GM10248 (cell line): ENCODE measurements at regions not wholly inside any gene's neighbourhood (a gene's known extent, or its start where the extent isn't known, plus 50 kb on each side); places are given as distances from the start of the nearest gene placed in this dataset.
"Not testable (repeated sequence)": the region's sequence is repeated elsewhere in the genome, so short reads cannot be mapped to it uniquely, and the experiment has no call there.

Source experiments
- CTCF ChIA-PET: fragments of 300-600 bp; sonication (Branson Sonifier 250); formaldehyde crosslinking; extraction: SDS; loops from one replicate; lab custom pipeline; 2021; ENCODE audit warnings: antibody characterized with exemption; lab: Yijun Ruan, JAX
- POLR2A ChIA-PET: fragments of 350-650 bp; sonication (Branson Sonifier 250); formaldehyde crosslinking; extraction: SDS; loops from one replicate; lab custom pipeline; 2020; ENCODE audit warnings: antibody characterized with exemption; lab: Yijun Ruan, JAX
- DNase-seq: peaks from one replicate; pipeline ENCODE4 v3.0.0; 2012; ENCODE audit errors: extremely low spot score
- CTCF ChIP-seq: IDR thresholded peaks from 2 replicates; pipeline ENCODE4 v1.5.1; 2012; ENCODE audit warnings: mild to moderate bottlenecking, low read depth; ENCODE audit errors: extremely low read depth, missing control alignments, control extremely low read depth

DNA sequence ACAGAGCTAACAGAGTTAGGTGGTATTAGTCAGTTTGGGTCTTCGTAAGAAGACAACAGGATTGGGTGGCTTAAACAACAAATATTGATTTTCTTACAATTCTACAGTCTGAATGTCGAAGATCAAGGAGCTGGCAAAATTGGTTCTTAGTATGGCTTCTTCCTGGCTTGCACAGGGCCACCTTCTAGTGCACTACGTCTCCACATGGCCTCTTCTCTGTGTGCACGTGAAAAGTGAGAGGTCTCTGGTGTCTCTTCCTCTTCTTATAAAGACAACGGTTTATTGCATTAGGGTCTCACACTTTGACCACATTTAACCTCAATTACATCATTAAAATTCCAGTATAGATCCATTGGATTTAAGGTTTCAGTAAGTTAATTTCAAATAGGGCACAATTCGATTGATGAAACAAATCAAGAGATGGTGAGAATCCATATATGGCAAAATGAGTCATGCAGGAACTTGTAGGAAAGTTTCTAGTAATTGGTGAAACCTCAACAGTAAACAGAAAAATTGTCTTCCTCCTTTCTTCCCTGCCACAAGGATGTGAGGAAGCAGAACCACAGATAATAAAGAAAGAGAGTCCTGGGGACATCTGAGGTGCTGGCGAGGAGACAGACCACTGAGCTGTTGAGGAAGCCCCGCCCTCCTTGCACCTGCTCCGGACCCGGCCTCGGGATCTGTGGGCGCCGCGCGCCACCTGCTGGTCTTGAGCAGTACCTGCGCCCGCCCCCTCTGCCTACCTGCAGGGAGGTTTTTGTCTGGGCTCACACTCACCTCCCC, 846.7 kb downstream of the TMEM121 start:
- peak; percentile 76 for DNase-seq
- ChIA-PET POLR2A (no interaction called here), CTCF (interaction anchor here (0.7 to 10.3 kb wide), 32 partner anchors 12 to 840 kb away, joined by 3 to 185 read pairs (median 6); no protein-coding TSS in a partner anchor)
- peak; percentile 99 for TF ChIP-seq CTCF

DNA sequence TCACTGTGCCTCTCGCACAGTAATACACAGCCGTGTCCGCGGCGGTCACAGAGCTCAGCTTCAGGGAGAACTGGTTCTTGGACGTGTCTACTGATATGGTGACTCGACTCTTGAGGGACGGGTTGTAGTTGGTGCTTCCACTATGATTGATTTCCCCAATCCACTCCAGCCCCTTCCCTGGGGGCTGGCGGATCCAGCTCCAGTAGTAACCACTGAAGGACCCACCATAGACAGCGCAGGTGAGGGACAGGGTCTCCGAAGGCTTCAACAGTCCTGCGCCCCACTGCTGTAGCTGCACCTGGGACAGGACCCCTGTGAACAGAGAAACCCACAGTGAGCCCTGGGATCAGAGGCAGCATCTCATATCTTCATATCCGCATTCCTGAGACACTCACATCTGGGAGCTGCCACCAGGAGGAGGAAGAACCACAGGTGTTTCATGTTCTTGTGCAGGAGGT, 847.3 kb downstream of the TMEM121 start:
- DNase-seq, POLR2A ChIA-PET: not testable (repeated sequence)
- CTCF ChIA-PET = interaction anchor here (0.7 to 10.3 kb wide), 30 partner anchors 11 to 841 kb away, joined by 3 to 185 read pairs (median 6); no protein-coding TSS in a partner anchor

- ChIA-PET POLR2A (no interaction called here), CTCF (interaction anchor here (1.2 to 10.3 kb wide), 9 partner anchors 12 to 701 kb away, joined by 3 to 185 read pairs (median 4); no protein-coding TSS in a partner anchor)
- no peak for DNase-seq
- no peak for TF ChIP-seq CTCF
Observed at GRCh38 chr14:106377432-106377831, 851.0 kb downstream of the TMEM121 start.

DNA sequence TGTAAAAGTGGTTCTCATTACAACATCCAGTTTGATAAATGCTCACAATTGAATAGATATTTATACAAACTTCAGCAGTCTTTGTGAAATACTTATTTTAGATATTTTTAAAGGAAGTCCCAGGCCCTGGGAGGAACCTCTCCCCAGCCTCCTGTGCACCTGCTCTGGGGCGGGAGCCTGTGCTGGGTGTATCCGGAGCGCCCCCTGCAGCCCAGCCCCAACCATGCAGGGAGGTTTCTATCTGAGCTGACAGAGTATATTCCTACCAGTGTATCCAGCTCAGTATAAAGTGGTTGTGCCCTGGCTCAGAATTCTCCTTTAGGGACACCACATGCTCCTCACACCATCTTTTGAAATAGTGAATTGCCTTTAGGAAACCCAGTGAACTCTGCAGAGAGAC, 851.8 kb downstream of the TMEM121 start:
- ChIA-PET POLR2A (no interaction called here), CTCF (interaction anchor here (0.7 to 10.3 kb wide), 12 partner anchors 11 to 701 kb away, joined by 3 to 185 read pairs (median 4); no protein-coding TSS in a partner anchor)
- TF ChIP-seq CTCF = peak; percentile 77
- peak; percentile 24 for DNase-seq

DNA sequence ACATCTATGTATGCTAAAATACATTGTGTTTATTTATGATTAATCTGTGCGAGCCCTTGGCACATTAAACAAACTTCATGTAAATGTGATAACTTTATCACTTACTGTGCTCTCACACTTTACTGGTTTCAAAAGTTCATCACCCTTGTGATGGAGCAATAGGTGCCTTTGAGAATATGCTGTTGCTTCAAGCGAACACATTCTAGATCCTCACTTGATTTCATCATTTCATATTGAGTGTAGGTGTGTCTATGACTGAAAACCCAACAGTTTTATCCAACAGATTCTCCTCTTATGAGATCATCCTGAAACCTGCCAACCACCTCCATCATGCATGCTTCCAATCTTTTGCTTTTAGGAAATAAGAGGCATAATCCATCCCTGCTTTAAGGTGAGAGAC, 854.4 kb downstream of the TMEM121 start:
- DNase-seq = no peak
- ChIA-PET POLR2A (no interaction called here), CTCF (interaction anchor here (1.2 to 10.3 kb wide), 2 partner anchors 36 to 37 kb away, joined by 3 to 185 read pairs; no protein-coding TSS in a partner anchor)
- TF ChIP-seq CTCF = no peak

GRCh38 chr14:106389186-106389585, 862.8 kb downstream of the TMEM121 start:
- DNase-seq, POLR2A ChIA-PET: not testable (repeated sequence)
- CTCF ChIA-PET = interaction anchor here (1.6 to 3.6 kb wide), 4 partner anchors 11 to 31 kb away, joined by 4 to 26 read pairs (median 11); no protein-coding TSS in a partner anchor

DNA sequence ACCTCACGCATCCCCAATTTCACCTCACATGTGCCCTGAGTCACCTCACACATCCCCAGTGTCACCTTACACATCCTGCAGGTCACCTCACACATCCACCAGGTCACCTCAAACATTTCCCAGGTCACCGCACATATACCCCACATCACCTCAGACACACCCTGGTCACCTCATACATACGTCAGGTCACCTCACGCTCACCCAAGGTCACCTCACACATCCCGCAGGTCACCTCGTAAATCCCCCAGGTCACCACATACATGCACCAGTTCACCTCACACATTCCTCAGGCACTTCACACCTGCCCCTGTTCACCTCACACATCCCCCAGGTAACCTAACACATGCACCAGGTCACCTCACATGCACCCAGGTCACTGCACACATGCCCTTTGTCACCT, 864.0 kb downstream of the TMEM121 start:
- no peak for TF ChIP-seq CTCF
- no peak for DNase-seq
- POLR2A ChIA-PET = no interaction called here
- CTCF ChIA-PET = interaction anchor here (1.6 to 3.6 kb wide), 5 partner anchors 12 to 30 kb away, joined by 4 to 26 read pairs (median 6); no protein-coding TSS in a partner anchor
